Right lobe of liver (tissue), 4 donors: ENCODE measurements at regions not wholly inside any gene's neighbourhood (a gene's known extent, or its start where the extent isn't known, plus 50 kb on each side); places are given as distances from the start of the nearest gene placed in this dataset.

Experiments
- POLR2A ChIP-seq: fragments of 450-650 bp; IDR thresholded peaks from one replicate; pipeline ENCODE4 v1.6.1; 2017; ENCODE audit warnings: antibody characterized with exemption, mild to moderate bottlenecking
- TF ChIP-seq, protein P1 (sequence below), 4 donors: fragments of 200-600 bp in 3 of 4; fragments of 450-650 bp in 1 of 4; IDR thresholded peaks; one replicate each; pipeline versions ENCODE4 v1.5.1 to v1.8.0; 2016 to 2022; ENCODE audit warnings: antibody characterized with exemption in 4 of 4, mild to moderate bottlenecking in 2 of 4
- donor health status: DM: no; HTN: no; CAD: no.
- donor health status: DM: no; HTN: no; CAD: no.
- donor health status: DM: no; HTN: yes; CAD: no.

GRCh38 chr1:75083848-75084514, 50.2 kb upstream of the LHX8 start:
- TF ChIP-seq, protein P1, sequence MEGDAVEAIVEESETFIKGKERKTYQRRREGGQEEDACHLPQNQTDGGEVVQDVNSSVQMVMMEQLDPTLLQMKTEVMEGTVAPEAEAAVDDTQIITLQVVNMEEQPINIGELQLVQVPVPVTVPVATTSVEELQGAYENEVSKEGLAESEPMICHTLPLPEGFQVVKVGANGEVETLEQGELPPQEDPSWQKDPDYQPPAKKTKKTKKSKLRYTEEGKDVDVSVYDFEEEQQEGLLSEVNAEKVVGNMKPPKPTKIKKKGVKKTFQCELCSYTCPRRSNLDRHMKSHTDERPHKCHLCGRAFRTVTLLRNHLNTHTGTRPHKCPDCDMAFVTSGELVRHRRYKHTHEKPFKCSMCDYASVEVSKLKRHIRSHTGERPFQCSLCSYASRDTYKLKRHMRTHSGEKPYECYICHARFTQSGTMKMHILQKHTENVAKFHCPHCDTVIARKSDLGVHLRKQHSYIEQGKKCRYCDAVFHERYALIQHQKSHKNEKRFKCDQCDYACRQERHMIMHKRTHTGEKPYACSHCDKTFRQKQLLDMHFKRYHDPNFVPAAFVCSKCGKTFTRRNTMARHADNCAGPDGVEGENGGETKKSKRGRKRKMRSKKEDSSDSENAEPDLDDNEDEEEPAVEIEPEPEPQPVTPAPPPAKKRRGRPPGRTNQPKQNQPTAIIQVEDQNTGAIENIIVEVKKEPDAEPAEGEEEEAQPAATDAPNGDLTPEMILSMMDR (IDR thresholded peaks at IDR 0.05): no peak
- no peak for TF ChIP-seq POLR2A
